Glomerular visceral epithelial cell (primary cell): ENCODE measurements at regions not wholly inside any gene's neighbourhood (a gene's known extent, or its start where the extent isn't known, plus 50 kb on each side); places are given as distances from the start of the nearest gene placed in this dataset.

ENCODE experiments used
- DNase-seq: peaks from one replicate; pipeline ENCODE4 v3.0.0-alpha.2; 2016; ENCODE audit errors: extremely low spot score

- no peak for DNase-seq
Observed at GRCh38 chr12:74456431-74456830, 81.2 kb upstream of the ATXN7L3B start.

GRCh38 chr12:74468401-74468800 lies 69.2 kb upstream of the ATXN7L3B start:
- DNase-seq: no peak

- no peak for DNase-seq
Observed at GRCh38 chr12:74476234-74476633, 61.4 kb upstream of the ATXN7L3B start.

- no peak for DNase-seq
Observed at GRCh38 chr12:74481078-74481477, 56.6 kb upstream of the ATXN7L3B start.

- no peak for DNase-seq
Observed at GRCh38 chr12:74482115-74482514, 55.5 kb upstream of the ATXN7L3B start.

- no peak for DNase-seq
Observed at GRCh38 chr12:74483057-74483456, 54.6 kb upstream of the ATXN7L3B start.
